ENCODE measurements at regions not wholly inside any gene's neighbourhood (a gene's known extent, or its start where the extent isn't known, plus 50 kb on each side); places are given as distances from the start of the nearest gene placed in this dataset.
"Not testable (repeated sequence)": the region's sequence is repeated elsewhere in the genome, so short reads cannot be mapped to it uniquely, and the experiment has no call there.

DNA sequence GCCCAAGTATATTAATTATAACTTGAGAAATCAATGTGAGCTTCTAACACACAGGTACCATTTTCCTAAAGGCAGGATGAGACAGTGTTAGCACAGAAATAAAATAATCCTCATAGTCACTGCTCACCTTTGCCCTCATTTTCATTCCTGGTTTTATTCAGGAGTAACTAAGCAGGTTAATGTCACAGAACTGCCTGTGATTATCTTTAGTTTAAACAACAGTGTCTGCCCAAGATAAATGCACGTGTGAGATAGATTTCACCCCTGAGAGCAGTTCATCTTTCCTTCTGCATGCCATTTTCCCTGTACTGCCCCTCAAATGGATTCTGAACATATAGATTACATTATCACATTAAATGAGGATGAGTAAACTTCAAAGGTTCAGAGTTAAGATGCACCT, 250.7 kb downstream of the RMST start:
- intact Hi-C loops (cut with micrococcal nuclease): no loop called here

DNA sequence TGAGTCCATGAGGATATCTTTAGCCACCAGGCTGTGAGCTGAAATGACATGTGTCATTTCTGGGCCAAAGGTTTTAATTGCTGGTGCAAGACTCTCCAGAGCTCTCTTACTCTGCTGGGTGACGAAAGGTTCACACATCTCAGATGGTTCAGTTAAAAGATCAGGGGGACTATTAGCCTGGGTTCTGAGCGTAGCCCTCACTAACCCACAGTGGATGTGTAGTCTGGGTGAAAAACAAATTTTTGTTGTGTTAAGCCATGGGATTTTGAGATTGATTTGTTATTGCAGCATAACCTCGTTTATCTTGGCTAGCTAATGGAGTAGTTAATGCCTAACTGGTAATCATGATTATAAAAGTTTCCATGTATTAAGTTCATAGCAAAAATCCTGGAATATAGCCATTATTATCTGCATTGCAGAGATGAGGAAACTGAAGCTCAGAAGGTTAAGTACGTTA, 251.5 kb downstream of the RMST start:
- intact Hi-C loops (cut with micrococcal nuclease): no loop called here

DNA sequence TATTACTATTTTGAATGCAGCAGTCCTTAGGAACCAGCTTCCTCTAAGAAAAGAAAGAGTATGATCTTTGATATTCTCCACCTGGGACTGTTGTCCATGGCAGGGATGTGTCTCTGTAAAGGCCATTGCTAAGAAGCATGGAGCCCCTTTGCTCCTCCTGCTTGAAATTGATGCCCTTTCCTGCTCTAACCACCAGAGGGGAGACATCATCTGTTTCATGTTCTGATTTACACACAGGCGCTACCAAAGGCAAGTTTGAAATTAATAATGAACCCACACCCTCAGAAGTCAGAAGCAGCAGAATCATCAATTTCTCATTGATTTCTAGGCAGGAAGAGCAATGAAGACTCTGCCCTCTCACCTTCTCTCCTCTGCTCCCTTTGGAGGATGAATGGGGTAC, 253.8 kb downstream of the RMST start:
- intact Hi-C loops (cut with micrococcal nuclease): no loop called here

DNA sequence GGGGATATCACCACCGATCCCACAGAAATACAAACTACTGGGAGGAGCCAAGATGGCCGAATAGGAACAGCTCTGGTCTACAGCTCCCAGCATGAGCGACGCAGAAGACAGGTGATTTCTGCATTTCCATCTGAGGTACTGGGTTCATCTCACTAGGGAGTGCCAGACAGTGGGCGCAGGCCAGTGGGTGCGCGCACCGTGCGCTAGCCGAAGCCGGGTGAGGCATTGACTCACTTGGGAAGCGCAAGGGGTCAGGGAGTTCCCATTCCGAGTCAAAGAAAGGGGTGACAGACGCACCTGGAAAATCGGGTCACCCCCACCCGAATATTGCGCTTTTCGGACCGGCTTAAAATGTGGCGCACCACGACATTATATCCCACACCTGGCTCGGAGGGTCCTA, 261.2 kb downstream of the RMST start:
- intact Hi-C loops (cut with micrococcal nuclease): not testable (repeated sequence)

DNA sequence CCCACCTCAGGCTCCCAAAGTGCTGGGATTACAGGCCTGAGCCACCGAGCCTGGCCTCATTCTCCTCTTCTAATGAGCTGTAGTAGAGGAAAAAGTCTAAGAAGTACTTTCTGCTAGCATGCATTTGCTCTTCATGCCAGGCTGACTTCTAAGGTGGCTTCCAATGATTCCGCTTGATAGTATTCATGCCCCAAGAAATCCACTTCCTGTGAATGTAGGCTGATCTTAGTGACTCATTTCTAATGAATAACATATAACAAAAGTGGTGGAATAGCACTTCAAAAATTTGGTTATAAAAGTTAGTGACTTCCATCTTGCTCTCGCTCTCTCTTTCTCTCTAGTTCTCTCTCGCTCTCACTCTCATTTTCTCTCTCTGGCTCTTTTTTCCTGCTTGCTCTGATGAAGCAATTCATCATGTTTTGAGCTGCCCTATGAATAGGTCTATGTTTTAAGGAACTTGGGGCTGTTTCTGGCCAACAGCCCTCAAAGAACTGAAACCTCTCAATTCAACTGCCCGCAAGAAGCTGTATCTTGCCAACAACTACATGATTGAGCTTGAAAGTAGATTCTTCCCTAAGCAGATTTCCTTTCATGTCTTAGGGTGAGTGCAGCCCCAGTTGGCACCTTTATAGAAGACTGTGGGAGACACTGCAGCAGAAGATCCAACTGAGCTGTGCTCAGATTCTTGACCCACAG, 282.9 kb downstream of the RMST start:
- intact Hi-C loops (cut with micrococcal nuclease): no loop called here

DNA sequence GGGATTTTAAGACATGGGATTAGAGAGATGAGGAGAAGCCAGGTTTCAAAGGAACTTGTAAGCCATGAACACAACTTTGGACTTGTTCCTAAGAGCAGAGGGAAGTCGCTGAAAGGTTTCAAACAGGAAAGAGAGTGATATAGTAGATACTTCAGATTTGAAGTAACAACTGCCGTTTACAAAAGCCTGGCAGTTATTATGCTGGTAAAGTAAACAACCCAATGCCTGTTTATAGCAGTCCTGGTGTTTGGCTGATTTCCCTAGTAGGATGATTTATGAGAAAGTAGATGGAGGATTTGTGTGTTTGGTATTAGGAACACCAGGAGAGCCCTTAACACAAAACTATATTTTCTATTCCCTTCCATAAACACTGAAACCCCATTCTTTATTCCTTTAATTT, 285.7 kb downstream of the RMST start:
- intact Hi-C loops (cut with micrococcal nuclease): no loop called here

DNA sequence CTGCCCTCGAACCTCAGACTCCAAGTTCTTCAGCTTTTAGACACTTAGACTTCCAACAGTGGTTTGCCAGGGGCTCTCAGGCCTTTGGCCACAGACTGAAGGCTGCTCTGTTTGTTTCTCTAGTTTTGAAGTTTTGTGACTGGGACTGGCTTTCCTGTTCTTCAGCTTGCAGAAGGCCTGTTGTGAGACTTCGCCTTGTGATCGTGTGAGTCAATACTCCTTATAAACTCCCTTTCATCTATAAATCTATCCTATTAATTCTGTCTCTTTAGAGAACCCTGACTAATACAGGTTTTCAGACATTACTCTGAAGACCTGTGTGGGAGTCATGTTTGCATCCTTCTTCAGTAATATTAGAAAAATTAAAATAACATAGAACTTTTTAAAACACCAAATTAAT, 289.1 kb downstream of the RMST start:
- intact Hi-C loops (cut with micrococcal nuclease): no loop called here

DNA sequence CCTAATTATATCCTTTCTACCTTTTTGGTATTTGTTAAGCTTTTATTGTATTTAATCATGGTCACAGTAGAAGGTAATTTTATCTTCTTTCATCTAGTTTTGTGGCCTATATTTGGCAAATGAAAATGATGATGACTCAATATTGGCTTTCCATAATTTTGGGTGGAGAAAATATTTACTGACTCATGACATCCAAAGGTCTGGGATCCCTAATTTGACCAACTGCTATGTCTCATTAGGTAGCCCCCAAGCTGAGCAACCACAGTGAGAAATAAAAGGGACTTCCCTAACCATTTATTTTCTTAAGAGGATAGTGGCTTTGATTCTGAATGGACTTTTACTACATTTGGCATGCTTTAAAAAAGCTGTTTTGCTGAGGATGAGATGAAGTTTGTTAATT, 289.5 kb downstream of the RMST start:
- intact Hi-C loops (cut with micrococcal nuclease): no loop called here

DNA sequence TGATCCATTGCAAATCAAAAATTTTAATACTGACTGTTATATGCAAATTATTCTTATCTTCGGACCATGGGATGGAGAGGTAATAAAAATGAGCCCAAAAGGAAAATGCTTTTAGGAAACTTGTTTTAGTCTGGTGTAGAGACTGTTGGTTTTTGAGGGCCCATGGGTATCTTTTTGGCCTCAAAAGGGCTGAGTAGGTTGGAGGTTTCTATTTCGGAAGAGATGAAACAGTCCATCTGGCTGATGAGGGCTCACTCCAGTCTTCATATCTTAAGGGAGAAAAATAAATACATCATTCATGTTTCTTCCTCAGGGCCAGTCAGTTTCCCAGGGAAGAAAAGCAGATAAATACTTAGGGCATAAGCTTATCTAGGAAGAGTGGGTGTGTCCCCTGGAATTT, 290.7 kb downstream of the RMST start:
- intact Hi-C loops (cut with micrococcal nuclease): no loop called here

DNA sequence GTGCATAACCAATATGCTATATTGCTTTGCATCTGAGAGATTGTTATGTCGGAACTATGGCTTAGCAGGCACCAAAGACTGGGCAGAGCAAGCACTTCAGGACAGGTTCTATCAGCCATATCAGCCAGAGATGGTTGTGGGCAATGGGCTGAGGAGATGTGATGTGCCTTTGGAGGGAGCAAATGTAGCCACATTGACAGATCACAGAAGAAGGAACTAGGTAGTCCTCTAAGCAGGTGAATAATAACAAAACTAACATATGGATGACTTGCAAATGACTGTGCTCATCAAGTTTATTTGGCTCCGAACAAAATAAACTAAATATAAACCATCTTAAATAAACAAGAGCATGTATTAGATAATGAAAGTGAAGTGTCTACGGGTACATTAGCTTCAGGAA, 291.7 kb downstream of the RMST start:
- intact Hi-C loops (cut with micrococcal nuclease): no loop called here

DNA sequence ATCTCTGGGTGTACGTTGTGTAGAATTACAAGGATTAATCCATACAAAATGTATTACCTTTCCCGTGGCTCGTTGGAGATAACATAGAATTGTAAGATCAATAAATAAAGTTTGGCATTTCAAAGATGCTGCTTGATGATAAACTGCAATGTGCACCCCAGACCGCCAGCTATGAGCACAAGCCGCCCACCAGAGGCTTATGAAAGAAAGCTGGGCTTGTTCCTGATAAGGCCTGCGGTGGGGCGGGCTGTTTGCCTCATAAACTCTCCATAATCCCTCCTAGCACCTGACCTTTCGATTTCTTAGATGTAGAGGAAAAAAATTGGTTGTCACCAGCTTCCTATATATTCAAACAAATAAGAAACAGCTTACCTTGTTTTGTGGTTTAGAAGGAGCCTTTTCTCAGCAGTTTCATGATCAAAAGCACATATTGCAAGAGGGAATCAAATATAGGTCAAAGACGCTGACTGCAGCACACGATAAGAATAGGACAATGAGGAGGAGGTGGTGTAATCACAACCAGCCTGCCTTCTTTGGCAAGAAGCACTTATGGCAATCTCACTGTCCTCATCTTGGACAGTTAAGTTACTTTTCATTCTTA, 293.6 kb downstream of the RMST start:
- intact Hi-C loops (cut with micrococcal nuclease): no loop called here

DNA sequence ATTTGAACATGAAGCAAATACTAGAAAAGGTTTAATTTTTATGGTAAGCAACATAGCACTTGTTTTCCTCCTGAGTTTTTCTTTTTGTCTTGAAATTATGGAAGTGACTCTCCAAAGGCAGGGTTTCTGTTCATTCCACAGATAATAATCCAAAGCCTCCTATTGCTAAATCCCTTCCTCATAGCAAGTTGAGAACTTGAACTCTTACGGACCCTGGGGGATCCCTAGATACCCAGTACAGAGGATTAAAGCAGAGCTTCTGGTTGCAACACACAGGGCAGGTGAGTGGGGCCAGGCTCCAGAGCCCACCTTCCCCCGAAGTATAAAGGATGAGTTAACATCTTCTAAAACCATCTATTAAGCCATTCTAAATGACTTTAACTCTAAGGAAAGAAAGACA, 294.1 kb downstream of the RMST start:
- intact Hi-C loops (cut with micrococcal nuclease): no loop called here

DNA sequence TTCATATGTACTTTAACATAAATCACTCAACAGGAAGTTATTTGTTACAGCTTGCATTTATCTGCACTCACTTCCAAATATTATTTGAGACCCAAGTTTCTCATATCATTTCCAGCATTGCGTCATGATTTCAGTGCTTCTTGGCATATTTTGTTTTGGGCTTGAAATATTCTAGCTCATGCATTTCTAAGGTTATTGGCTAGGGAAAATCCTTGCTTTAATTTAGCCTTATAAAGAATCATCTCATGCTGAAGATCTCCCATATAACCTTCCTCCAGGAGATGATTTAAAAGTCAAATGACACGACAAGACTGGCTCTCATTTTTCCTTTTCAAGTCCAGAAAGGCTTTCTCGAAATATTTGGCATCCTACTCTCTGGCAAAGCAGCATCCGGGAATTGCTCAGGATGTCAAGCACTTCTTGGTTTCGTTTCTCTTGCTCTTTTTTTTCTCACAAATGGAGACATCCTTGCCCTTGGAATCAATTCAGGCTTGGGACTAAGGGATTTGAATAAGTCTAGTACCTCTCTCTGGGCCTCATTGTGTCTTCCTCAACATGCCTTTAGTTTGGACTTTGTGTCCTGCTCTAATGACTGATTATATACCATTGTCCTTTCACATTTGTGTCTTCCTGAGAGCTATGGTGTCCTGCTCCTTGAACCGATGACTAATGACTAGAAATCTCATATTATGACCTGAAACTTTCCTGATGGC, 295.0 kb downstream of the RMST start:
- intact Hi-C loops (cut with micrococcal nuclease): no loop called here

DNA sequence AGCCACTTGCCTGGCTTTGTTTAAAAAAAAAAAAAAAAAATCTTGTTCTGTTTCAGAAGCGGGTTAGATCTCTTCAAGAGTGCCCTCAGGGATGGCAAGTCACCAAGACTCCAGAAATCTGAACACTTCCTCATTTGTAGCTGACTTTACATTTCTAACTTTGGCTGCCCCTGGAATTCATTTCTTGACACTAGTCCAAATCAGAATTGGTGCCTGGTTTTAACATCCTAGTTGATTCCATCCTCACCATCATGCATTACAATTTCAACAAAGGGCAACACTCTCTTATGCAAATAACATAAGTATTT, 295.5 kb downstream of the RMST start:
- intact Hi-C loops (cut with micrococcal nuclease): no loop called here

DNA sequence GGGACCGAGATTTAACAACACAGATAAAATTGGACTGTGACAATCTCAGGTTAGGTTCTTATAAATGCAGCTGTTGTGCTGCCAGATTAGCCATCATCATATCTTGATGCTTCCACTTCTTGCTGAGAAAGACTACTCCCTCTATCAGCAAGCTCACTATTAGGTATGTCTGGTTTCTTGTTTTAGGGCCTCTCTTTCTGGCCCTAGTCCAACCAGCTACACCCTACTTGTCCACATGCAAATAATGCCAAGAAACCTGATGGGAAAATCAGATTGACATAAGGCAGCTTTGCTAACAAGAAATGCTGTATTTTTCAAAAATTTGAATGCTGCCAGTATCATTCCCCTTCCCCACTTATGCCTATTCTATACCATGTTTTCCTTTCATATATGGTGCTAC, 296.0 kb downstream of the RMST start:
- intact Hi-C loops (cut with micrococcal nuclease): no loop called here

DNA sequence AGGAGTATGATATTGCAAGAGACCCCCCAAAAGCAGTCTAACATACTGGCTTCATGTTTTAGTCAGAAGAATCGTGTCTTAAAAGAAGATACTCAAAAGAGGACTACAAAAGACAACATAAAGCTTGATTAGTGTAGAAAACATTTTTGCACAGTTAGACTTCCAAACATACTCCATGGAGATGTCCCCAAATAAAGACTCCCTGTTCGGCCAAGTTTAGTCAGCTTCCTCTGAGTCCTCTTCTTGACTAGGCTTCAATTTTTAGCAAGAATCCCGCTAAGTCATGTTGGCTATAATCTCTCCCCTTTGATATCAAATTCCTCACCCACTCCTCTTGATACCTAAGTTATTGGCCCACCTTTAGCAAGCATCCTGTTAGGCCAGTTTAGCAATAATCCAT, 298.0 kb downstream of the RMST start:
- intact Hi-C loops (cut with micrococcal nuclease): no loop called here

DNA sequence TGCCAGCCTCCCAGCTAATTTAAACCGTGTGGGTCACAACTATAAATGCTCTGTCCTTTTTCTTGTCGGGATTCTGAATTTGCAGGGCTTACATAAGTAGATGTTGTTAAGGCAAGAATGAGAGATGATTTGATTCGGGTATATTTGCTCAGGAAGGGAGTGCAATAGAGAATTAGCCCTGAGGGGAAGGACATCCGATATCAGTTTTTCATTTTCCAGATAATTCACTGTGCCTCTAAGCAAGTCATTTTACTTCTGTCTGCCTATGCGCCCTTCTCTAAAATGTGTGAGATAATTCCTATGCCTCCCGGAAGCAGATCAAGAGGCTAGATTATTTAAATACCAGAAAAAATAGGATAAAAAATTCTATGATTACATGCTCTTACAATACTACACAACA, 300.5 kb downstream of the RMST start:
- intact Hi-C loops (cut with micrococcal nuclease): no loop called here

DNA sequence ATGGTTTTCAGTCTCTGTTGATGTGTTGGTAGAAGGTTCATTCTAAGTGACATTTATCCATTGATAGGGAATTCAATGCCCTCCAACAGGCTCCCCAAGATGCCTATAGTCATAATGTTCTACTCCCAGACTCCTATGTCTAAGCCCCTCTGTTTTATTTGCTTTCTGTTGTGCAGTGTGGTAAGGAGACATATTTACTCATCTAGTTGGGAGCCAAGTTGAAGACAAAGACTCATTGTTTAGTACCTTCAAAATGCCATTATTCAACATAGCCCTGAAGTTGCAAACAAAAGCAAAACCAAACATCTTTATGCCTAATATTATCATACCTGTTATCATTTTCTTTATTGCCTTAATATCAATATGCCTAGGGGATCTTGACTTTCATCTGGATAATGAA, 302.1 kb downstream of the RMST start:
- intact Hi-C loops (cut with micrococcal nuclease): no loop called here

DNA sequence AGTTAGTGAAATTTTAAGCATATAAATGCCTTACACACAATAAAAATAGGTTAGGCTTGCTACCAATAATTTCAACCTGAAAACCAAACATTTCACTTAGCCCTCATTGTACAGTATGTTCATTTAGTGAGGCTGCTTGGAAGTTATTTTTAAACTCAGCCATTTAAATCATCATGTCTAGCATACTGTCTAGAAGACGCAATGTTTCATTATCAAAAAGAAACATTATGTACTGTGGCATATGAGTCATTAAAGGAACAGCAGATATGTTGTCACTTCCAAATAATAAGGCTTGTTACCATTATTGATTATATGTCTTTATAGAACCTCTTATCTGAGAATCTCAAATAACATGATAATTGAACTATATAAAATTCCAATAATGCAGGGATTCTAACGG, 304.7 kb downstream of the RMST start:
- intact Hi-C loops (cut with micrococcal nuclease): no loop called here

DNA sequence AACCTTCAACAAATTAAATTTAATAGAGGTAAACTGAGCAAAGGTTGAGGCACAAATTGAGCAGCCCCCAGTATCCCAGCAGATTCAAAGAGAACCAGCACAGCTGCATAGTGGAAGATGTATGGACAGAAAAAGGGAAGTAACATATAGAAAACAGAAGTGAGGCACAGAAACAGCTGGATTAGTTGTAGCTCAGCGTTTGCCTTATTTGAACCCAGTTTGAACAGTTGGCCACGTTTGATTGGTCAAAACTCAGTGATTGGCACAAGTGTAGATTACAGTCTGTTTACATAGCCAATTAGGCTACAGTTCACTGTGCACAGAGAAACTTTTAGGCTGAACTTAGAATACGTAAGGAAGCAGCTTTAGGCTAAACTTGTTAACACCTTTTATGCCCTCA, 315.5 kb downstream of the RMST start:
- intact Hi-C loops (cut with micrococcal nuclease): no loop called here

DNA sequence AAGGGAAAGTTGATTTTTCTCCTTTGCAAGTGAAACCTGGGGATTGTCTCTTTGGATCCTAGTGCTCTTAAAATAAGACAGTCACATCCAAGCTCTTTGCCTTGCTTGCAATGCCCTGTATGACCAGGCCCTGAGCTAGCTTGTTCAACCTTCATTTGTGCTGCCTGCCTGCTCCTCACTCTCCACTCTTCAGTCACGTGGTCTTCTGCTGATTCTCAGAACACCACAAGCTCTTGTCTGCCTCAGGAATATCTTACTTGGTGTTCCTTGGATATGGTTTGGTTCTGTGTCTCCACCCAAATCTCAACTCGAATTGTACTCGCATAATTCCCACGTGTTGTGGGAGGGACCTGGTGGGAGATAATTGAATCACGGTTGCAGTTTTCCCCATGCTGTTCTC, 318.7 kb downstream of the RMST start:
- intact Hi-C loops (cut with micrococcal nuclease): no loop called here

DNA sequence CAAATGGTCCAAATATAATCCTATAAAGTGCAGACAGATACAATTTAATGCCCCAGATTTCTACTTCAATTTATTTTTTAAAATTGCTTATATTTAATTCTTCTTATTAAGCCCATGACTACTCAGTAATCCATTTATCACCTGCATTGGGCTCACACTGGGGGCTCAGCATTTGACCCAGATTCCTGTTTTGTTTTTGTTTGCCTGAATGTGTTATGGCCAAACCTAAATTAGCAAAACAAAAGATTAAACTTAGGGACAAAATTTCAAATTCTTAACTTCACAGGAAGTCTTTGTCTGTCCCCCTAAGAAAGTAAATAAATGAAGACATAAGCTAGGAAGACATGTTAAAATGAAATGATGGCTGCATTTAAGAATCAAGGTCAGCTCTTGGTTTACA, 322.3 kb downstream of the RMST start:
- intact Hi-C loops (cut with micrococcal nuclease): no loop called here

DNA sequence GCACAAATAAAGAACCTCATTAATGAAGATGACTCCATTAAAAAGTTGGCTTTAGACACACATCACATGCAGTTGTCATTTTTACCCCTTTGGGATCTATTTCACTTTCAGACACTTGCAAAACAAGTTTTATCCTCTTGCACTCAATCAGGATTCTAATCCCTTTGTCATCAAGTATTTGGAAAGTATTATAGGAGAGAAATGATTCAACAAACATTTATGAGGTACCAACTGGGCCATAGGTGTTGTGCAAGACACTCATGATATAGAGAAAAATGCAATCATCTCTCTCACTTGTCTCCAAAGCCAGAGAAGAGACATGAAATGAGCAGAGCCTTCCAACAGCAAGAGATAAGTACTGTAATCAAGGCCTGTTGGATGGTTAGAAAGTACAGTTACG, 327.7 kb downstream of the RMST start:
- intact Hi-C loops (cut with micrococcal nuclease): no loop called here
